ENCODE measurements at regions not wholly inside any gene's neighbourhood (a gene's known extent, or its start where the extent isn't known, plus 50 kb on each side); places are given as distances from the start of the nearest gene placed in this dataset.

DNA sequence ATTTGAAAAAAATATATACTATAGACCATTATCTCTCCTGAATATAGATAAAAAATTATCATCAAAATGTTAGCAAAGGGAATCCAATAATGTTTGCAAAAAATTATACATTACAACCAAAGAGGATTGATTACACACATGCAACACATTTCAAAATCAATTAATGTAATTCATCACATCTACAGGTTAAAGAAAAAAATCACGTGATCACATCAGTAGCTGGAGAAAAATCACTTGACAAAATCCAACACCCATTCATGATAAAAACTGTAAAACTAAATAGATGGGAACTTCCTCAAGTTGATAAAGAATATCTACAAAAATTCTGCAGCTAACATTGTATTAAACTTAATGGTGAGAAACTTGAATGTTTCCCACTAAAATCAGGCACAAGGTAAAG, 1047.5 kb upstream of the CNTNAP5 start:
- TF ChIP-seq POLR2A (IDR thresholded peaks at IDR 0.05; ENCODE audit: low read length) (no peak), GATA1 (IDR thresholded peaks at IDR 0.05; ENCODE audit: low read depth, low read length) (no peak)
- DNase-seq, result no peak

DNA sequence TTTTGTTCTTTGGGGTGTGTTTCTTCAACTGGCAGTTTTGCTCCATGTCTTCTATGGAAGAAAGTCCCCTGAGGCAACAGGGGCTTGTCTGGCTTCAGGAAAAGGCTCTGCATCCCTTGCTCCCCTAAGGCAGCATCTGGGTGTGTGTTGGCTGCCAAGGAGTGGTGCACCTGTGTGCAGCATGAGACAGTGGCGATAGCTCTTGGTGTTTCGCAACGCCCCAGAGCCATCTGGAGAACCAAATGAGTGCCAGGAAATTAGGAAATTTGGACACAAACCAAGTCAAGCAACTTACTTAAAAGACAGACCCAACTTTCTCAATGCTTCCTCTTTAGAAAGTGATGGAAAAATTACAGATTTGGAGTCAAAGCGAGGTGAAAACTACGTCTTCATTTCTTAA, 1044.4 kb upstream of the CNTNAP5 start:
- no peak for DNase-seq
- no peak for TF ChIP-seq GATA1 (IDR thresholded peaks at IDR 0.05; ENCODE audit: low read depth, low read length)
- TF ChIP-seq POLR2A (IDR thresholded peaks at IDR 0.05; ENCODE audit: low read length), result no peak

DNA sequence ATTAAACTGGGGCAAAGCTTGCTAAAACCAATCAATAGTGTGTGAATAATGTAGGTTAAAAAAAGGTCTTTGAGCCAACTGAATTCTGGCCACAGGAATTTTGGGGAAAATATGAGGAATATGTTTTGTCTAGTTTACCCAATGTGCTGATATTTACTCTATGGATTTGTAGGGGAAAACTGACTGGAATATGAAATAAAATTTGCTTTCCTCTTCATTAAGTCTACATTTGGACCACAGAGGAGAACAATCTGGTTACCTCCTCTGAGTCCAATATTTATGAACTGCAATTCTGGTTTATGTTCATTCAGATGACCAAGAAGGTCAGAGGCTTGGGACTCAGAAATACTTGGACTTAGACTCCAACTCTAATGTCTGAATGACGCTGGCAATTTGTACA, 1042.2 kb upstream of the CNTNAP5 start:
- TF ChIP-seq GATA1 (IDR thresholded peaks at IDR 0.05; ENCODE audit: low read depth, low read length) (no peak), POLR2A (IDR thresholded peaks at IDR 0.05; ENCODE audit: low read length) (no peak)
- no peak for DNase-seq

DNA sequence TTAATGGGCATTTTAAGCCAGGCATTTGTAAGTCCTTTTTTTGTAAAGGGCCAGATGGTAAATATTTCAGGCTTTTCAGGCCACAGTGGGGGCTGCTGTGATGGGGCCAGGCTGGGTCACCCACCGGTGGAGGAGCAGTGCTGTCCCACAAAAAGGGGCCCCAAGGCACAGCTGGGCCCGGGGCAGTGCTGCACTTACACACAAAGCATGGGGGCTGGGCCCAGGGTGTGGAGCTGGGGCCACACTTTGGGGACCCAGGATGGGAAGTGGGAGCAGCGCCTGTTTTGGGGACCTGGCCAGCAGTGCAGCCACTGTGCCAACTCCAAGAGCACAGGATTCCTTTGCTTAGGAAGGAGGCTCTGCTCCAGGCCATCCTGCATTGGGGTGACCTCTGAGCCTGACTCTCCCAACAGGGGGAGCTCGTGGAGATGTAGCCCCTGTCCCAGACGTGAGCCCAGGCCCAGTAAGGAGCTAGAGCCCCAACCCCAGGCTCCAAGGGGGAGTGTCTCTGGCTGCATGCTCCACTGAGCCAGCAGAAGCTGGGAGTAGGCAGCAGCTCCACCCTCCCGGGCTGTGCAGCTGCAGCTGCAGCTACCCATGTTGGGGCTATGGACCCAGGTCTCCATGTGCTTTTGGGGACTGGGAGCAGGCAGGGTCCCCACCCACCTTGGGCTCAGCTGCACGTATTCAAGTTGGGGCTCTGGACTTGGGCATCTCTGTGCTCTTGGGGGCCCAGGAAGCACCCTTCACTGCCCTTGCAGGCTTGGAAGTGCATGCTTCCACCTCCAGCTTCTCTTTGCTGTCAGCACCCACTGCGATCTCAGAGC, 1036.5 kb upstream of the CNTNAP5 start:
- no peak for DNase-seq
- TF ChIP-seq GATA1 (IDR thresholded peaks at IDR 0.05; ENCODE audit: low read depth, low read length), result no peak

DNA sequence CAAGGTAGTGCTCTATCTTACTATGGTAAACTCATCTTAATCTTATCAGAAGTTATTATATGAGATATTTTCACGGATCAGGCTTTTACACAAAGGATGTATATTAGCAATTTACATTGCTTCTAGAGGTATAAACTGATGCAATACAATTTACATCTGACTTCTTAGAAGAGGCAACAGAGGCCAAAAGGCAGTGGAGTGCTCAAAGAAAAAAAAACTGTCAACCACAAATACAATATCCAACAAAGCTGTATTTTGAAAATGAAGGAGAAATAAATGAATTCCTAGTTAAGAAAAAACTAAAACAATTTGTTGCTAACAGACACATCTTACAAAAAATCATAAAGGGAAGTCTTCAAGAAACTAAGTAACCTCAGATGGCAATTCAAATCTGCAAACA, 1031.5 kb upstream of the CNTNAP5 start:
- TF ChIP-seq POLR2A (IDR thresholded peaks at IDR 0.05; ENCODE audit: low read length), result no peak
- TF ChIP-seq GATA1 (IDR thresholded peaks at IDR 0.05; ENCODE audit: low read depth, low read length), result no peak
- no peak for DNase-seq

DNA sequence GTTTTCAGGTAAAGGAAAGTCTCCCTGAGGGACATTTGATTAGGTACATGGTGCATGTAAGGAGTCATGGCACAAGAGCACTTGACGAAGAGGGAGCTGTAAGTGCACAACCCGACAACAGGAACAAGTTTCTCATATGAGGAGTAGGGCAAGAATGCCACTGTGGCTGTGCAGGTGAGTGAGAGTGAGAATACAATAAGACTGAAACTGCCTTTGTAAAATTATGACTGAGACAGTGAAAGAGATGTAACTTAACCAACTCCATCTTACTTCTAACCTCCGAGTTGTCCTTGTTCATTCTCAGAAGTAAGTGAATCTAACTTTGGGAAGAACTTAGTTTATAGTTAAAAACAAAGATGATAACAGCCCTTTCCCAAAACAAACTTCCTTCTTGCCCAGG, 1025.8 kb upstream of the CNTNAP5 start:
- DNase-seq, result no peak
- TF ChIP-seq GATA1 (IDR thresholded peaks at IDR 0.05; ENCODE audit: low read depth, low read length) (no peak), POLR2A (IDR thresholded peaks at IDR 0.05; ENCODE audit: low read length) (no peak)

DNA sequence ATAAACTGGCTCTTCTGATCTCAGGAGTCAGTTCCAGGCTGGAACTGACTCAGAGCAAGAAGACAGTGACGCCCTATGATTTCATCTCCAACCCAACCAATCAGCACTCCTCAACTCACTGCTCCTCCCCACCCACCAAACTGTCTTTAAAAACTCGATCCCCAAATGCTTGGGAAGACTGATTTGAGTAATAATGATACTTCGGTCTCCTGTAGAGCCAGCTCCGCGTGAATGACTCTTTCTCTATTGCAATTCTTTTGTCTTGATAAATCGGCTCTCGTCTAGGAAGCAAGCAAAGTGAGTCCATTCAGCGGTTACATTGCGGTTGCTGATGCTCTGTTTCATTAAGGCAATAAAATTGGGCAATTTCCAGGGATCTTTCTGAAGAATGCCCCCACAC, 1025.3 kb upstream of the CNTNAP5 start:
- TF ChIP-seq POLR2A (IDR thresholded peaks at IDR 0.05; ENCODE audit: low read length), result no peak
- no peak for TF ChIP-seq GATA1 (IDR thresholded peaks at IDR 0.05; ENCODE audit: low read depth, low read length)
- no peak for DNase-seq

DNA sequence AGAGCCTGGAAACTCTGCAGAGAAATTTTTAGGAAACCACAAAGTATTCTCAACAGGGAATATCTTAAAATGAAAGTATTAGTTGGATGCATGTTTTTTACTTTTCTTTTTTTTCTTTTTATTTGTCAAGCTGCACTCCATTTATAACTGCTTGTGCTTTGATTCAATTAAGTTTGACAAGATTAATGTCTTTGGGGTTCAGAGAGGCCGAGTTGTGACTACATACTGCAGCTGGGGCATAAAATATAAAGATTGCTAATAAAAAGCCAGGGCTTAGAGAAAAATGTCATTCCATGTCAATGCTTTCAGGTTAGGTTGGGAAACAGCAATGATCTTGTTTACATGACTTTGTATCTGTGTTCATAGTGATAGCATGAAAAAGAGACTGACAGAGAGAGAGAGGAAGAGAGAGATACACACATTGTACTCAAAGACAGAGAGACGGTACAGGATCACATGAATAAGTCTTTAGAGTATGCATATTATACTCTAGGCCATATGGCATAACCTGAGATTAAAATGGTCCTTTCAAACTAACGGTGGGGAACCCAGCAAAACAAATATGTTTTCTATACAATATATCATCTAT, 1022.3 kb upstream of the CNTNAP5 start:
- TF ChIP-seq GATA1 (IDR thresholded peaks at IDR 0.05; ENCODE audit: low read depth, low read length), result no peak
- TF ChIP-seq POLR2A (IDR thresholded peaks at IDR 0.05; ENCODE audit: low read length), result no peak
- no peak for DNase-seq

DNA sequence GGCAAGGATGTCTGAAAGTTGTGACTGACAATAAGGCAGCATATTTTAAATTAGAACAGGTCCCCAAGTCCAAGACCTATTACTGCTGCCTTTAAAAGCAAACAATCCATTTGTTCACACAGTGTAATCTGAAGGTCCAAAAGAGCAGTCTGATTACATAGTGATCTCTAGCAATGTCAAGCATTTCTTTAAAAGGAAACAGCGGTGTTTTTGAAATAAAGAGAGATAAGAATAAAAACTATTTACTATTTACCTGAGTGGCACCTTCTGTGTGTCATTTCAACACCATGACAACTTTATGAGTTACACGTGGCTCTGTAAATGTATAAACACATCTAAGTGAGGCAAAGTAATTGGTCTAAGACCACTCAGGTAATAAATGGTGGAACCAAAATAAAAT, 1009.9 kb upstream of the CNTNAP5 start:
- TF ChIP-seq GATA1 (IDR thresholded peaks at IDR 0.05; ENCODE audit: low read depth, low read length) (no peak), POLR2A (IDR thresholded peaks at IDR 0.05; ENCODE audit: low read length) (no peak)
- no peak for DNase-seq

DNA sequence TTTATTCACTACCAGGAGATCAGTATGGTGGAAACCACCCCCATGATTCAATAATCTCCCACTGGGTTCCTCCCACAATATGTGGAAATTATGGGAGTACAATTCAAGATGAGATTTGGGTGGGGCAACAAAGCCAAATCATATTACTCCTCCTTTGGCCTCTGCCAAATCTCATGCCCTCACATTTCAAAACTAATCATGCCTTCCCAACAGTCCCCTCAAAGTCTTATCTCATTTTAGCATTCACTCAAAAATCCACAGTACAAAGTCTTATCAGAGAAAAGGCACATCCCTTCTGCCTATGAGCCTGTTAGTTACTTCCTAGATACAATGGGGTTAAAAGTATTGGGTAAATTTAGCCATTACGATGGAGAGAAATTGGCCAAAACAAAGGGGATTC, 989.5 kb upstream of the CNTNAP5 start:
- TF ChIP-seq GATA1 (IDR thresholded peaks at IDR 0.05; ENCODE audit: low read depth, low read length), result no peak
- no peak for TF ChIP-seq POLR2A (IDR thresholded peaks at IDR 0.05; ENCODE audit: low read length)
- peak in 1 of 2 experiments; percentile 46 for DNase-seq

DNA sequence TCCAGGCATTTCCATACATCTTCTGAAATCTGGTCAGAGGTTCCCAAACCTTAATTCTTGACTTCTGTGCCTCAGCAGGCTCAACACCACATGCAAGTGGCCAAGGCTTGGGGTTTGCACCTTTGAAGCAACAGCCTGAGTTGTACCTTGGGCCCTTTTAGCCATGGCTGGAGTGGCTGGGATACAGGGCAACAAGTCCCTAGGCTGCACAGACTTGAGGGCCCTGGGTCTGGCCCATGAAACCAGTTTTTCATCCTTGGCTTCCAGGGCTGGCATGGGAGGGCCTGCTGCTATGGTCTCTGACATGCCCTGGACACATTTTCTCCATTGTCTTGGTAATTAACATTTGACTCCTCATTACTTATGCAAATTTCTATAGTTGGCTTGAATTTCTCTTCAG, 988.8 kb upstream of the CNTNAP5 start:
- DNase-seq, result no peak
- TF ChIP-seq GATA1 (IDR thresholded peaks at IDR 0.05; ENCODE audit: low read depth, low read length), result no peak
- TF ChIP-seq POLR2A (IDR thresholded peaks at IDR 0.05; ENCODE audit: low read length), result no peak

DNA sequence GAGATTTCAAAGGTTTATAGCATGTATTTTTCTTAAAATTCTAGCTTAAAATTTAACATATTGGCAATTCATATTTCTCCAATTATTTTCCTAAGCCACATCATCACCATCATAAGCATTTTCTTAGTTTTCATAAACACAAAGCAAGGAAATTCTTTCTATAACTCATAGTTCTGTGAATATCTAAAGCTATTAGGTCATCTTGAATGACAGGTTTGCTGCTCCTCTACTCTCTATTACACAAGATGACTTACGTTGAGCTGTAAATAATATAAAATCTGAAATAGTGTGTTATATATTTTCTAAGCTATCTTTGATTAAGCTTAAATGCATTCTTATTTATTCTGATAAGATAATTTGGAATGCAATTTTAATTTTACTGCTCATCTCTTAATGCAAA, 984.6 kb upstream of the CNTNAP5 start:
- no peak for DNase-seq
- TF ChIP-seq POLR2A (IDR thresholded peaks at IDR 0.05; ENCODE audit: low read length) (no peak), GATA1 (IDR thresholded peaks at IDR 0.05; ENCODE audit: low read depth, low read length) (no peak)

DNA sequence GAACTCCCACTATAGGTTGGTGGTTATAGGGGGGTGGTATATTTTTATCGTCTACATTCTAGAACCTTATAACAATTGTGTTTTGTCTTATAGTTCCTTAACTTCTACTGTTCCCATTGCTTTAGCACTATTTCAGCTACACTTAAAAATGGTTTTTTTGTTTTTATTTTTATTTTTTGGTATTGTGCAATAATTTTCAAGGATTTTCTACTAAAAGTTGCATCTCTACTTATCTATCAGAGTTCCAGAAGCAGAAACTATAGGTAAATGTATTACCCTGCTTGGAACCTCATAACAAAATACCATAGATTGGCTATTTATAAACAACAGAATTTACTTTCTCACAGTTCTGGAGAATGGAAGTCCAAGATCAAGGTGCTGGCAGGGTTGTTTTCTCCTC, 981.6 kb upstream of the CNTNAP5 start:
- TF ChIP-seq POLR2A (IDR thresholded peaks at IDR 0.05; ENCODE audit: low read length), result no peak
- no peak for TF ChIP-seq GATA1 (IDR thresholded peaks at IDR 0.05; ENCODE audit: low read depth, low read length)
- no peak for DNase-seq

DNA sequence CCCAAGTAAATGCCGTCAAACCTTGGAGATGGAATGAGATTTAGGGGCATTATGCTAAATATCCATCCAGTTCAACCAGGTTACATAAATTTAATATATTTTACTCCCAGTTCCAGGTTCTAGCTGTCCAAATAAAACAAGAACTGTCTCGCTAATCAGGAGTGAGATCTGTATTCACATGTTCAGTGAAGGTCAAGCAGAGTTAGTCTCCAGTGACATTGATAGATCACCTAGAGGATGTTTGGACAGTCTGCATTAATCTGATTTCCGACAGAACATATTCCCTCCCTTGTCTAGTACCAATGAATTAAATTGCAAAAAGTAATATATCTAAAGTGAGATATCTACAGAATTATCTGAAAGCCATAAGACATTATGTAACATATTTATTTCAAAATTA, 979.4 kb upstream of the CNTNAP5 start:
- TF ChIP-seq GATA1 (IDR thresholded peaks at IDR 0.05; ENCODE audit: low read depth, low read length) (no peak), POLR2A (IDR thresholded peaks at IDR 0.05; ENCODE audit: low read length) (no peak)
- DNase-seq, result no peak

DNA sequence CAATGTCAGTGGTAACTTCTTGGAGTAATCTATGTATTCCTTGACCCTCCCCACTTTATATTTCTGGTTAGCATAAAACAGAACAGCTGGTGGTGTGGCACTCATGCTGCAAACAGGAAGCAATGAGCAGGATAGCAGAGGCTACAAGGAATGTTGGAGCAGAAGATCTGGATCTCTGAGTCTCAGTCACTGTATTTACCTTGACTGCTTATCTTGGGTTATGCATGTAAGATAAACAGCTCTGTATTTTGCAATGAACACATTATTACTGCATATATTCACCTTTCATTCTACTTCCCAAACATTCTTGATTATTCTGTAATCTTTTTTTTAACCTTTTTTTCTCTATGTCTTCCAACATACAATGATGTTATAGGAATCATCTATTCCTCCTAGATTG, 977.9 kb upstream of the CNTNAP5 start:
- TF ChIP-seq GATA1 (IDR thresholded peaks at IDR 0.05; ENCODE audit: low read depth, low read length) (no peak), POLR2A (IDR thresholded peaks at IDR 0.05; ENCODE audit: low read length) (no peak)
- no peak for DNase-seq
